Panc1 (cell line): ENCODE measurements at regions not wholly inside any gene's neighbourhood (a gene's known extent, or its start where the extent isn't known, plus 50 kb on each side); places are given as distances from the start of the nearest gene placed in this dataset.

ENCODE experiments used
- ATAC-seq: fragments of 200-7000 bp; cut with Tn5 transposase; 2 replicates; pipeline ENCODE4 v1.9.1; 2020; ENCODE audit warnings: mild to moderate bottlenecking, moderate library complexity
- BruUV-seq: library from RNA; stranded (reverse); fragments of 400-500 nt; replicated peaks from 2 replicates; lab custom pipeline; 2021; lab: Mats Ljungman, UMichigan
- CTCF ChIA-PET: fragments of 300-600 bp; sonication (Branson Sonifier 250); formaldehyde crosslinking; loops from one replicate; lab custom pipeline; 2022; ENCODE audit warnings: antibody characterized with exemption; lab: Charles Lee
- POLR2A ChIA-PET: fragments of 300-600 bp; sonication (Branson Sonifier 250); formaldehyde crosslinking; loops from one replicate; lab custom pipeline; 2022; ENCODE audit warnings: antibody characterized with exemption; lab: Charles Lee
- DNase-seq: peaks from one replicate; pipeline ENCODE4 v3.0.0-alpha.2; 2010; ENCODE audit warnings: low read depth, low spot score
- H3K27ac ChIP-seq: 2 replicates; pipeline ENCODE4 v1.5.1; 2011; ENCODE audit warnings: mild to moderate bottlenecking, low read length, inconsistent platforms
- H3K27me3 ChIP-seq: fragments of 200-500 bp; sonication (Bioruptor generic); 2 replicates; pipeline ENCODE4 v1.6.0; 2014; ENCODE audit warnings: low read length, inconsistent platforms; ENCODE audit not compliant: control insufficient read depth, insufficient read depth
- H3K36me3 ChIP-seq: fragments of 200-500 bp; sonication (Bioruptor generic); 2 replicates; pipeline ENCODE4 v1.5.1; 2014; ENCODE audit warnings: inconsistent platforms, mild to moderate bottlenecking, low read length, moderate library complexity; ENCODE audit not compliant: control insufficient read depth, insufficient read depth
- H3K4me1 ChIP-seq: 2 replicates; pipeline ENCODE4 v1.5.1; 2011; ENCODE audit warnings: inconsistent platforms, mild to moderate bottlenecking, low read length, moderate library complexity; ENCODE audit not compliant: control insufficient read depth, insufficient read depth
- H3K4me3 ChIP-seq, 2 experiments: 2 replicates each; pipeline ENCODE4 v1.5.1; 2011 to 2012; ENCODE audit warnings: low read depth in 2 of 2, low read length in 2 of 2, mild to moderate bottlenecking in 2 of 2, inconsistent platforms in 1 of 2, moderate library complexity in 1 of 2
- H3K9me3 ChIP-seq: fragments of 200-500 bp; sonication (Bioruptor generic); 2 replicates; pipeline ENCODE4 v1.5.1; 2014; ENCODE audit warnings: low read depth, mild to moderate bottlenecking, inconsistent platforms, low read length, moderate library complexity; ENCODE audit not compliant: control insufficient read depth, insufficient read depth
- CTCF ChIP-seq: fragments of 450-650 bp; IDR thresholded peaks from 2 replicates; pipeline ENCODE4 v1.5.1; 2017; ENCODE audit warnings: mild to moderate bottlenecking
- POLR2AphosphoS5 ChIP-seq: IDR thresholded peaks from 2 replicates; pipeline ENCODE4 v1.6.1; 2012; ENCODE audit warnings: mild to moderate bottlenecking, low read depth, low read length, moderate library complexity
- REST ChIP-seq, 2 experiments: IDR thresholded peaks; 2 replicates each; pipeline ENCODE4 v1.6.1; 2011 to 2012; ENCODE audit warnings: low read depth in 2 of 2, control low read depth in 1 of 2, low read length in 1 of 2, mild to moderate bottlenecking in 1 of 2, moderate library complexity in 1 of 2; ENCODE audit not compliant: insufficient read depth in 1 of 2
- SIN3A ChIP-seq: IDR thresholded peaks from 2 replicates; pipeline ENCODE4 v1.6.1; 2012; ENCODE audit warnings: low read depth, mild to moderate bottlenecking, low read length, moderate library complexity, borderline replicate concordance; ENCODE audit not compliant: insufficient read depth
- TCF7L2 ChIP-seq: IDR thresholded peaks from 2 replicates; pipeline ENCODE4 v1.6.1; 2011; ENCODE audit warnings: mild to moderate bottlenecking, low read depth, low read length, inconsistent platforms
- in situ Hi-C: cut with HindIII; loops from 2 replicates; pipeline ENCODE4 v1.10.0; 2016; ENCODE audit warnings: low sequenced_read_pairs, low pct_unique_long_range_greater_than_20kb
- intact Hi-C: fragments of 100-400 bp; cut with micrococcal nuclease; formaldehyde crosslinking; loops from one replicate; pipeline ENCODE4 v1.10.0; 2022; ENCODE audit not compliant: unreplicated experiment

GRCh38 chr7:114150689-114151088 lies 231.9 kb upstream of the PPP1R3A start:
- intact Hi-C loops: no loop called here
- H3K36me3 ChIP-seq: no peaks in the 10 kb centered on the region; the same call in 1 of the 2 replicates
- H3K4me3 ChIP-seq: no peak overlapping the region
- ATAC-seq (no peak), DNase-seq (no peak)
- POLR2A ChIA-PET: no interaction called here
- CTCF ChIA-PET: no interaction called here
- no peaks in the 10 kb centered on the region for H3K9me3 ChIP-seq
- in situ Hi-C loops: no loop called here
- TF ChIP-seq TCF7L2: no peak
- TF ChIP-seq SIN3A: no peak
- no peak for TF ChIP-seq POLR2AphosphoS5
- TF ChIP-seq CTCF: no peak
- no peak for TF ChIP-seq REST (IDR thresholded peaks at IDR 0.05; ENCODE audit: insufficient read depth in 1 of 2, low read depth in 2 of 2, low read length in 1 of 2)
- H3K4me1 ChIP-seq: no peaks in the 10 kb centered on the region
- H3K27me3 ChIP-seq: no peaks in the 10 kb centered on the region; the same call in 1 of the 2 replicates
- BruUV-seq: no TSS peak
- H3K27ac ChIP-seq: no peak overlapping the region

GRCh38 chr7:114148779-114149178 lies 230.0 kb upstream of the PPP1R3A start:
- Histone ChIP-seq H3K4me1 (no peaks in the 10 kb centered on the region), H3K36me3 (no peaks in the 10 kb centered on the region; the same call in 1 of the 2 replicates), H3K4me3 (no peak overlapping the region), H3K9me3 (no peaks in the 10 kb centered on the region), H3K27ac (no peak overlapping the region), H3K27me3 (no peaks in the 10 kb centered on the region; the same call in 1 of the 2 replicates)
- intact Hi-C loops: no loop called here
- no TSS peak for BruUV-seq
- ATAC-seq (no peak), DNase-seq (no peak)
- ChIA-PET POLR2A (no interaction called here), CTCF (no interaction called here)
- no peak for TF ChIP-seq TCF7L2
- no peak for TF ChIP-seq CTCF
- no peak for TF ChIP-seq POLR2AphosphoS5
- no peak for TF ChIP-seq REST (IDR thresholded peaks at IDR 0.05; ENCODE audit: insufficient read depth in 1 of 2, low read depth in 2 of 2, low read length in 1 of 2)
- no peak for TF ChIP-seq SIN3A
- in situ Hi-C loops: no loop called here
